GM08714 (cell line): ENCODE measurements at regions not wholly inside any gene's neighbourhood (a gene's known extent, or its start where the extent isn't known, plus 50 kb on each side); places are given as distances from the start of the nearest gene placed in this dataset.

Experiments used
- H3K4me3 ChIP-seq: fragments of 200-500 bp; sonication (Bioruptor generic); 2 replicates; pipeline ENCODE4 v1.5.1; 2014; ENCODE audit warnings: mild to moderate bottlenecking, low read length, inconsistent platforms
- ZNF274 ChIP-seq: IDR thresholded peaks from 2 replicates; pipeline ENCODE4 v1.6.1; 2012; ENCODE audit warnings: mild to moderate bottlenecking, low read depth, low read length

- no peak overlapping the region for H3K4me3 ChIP-seq
- TF ChIP-seq ZNF274: no peak
These were observed 60.0 kb upstream of the LNX1 start for GRCh38 chr4:53651156-53651735.

DNA sequence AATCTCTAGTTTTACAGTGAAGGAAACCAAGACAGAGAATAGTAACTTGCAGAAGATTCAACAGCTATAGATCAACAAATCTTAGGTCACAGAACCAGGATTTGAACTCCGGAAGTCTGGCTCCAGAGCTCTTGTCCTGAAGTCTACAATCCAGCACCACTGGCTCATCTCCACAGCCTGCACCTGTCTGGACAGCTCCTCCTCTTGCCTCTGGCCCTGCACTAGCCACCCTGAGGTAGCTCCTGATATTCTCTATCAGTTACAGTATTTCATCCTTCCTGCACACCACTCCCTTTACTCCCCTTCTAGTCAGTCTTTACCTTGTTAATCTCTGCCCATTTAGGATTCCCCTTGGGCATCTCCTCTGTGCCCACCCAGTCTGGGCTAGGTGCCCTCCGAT, 58.1 kb upstream of the LNX1 start:
- TF ChIP-seq ZNF274: no peak

DNA sequence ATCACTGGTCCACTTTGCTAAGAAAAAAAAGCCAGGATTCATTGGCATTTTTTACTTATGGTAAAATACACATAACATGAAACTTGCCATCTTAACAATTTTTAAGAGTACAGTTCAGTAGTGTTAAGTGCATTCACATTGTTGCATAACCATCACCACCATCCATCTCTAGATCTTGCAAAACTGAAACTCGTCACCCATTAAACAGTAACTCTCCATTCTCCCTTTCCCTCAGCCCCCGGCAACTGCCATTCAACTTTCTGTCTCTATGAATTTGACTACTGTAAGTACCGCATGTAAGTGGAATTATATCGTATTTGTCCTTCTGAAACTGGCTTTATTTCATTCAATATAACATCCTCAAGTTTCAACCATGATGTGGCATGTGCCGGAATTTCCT, 56.3 kb upstream of the LNX1 start:
- no peak for TF ChIP-seq ZNF274
- H3K4me3 ChIP-seq: no peak overlapping the region

More for the DNA sequence above, 58.1 kb upstream of the LNX1 start:
- H3K4me3 ChIP-seq: no peak overlapping the region

DNA sequence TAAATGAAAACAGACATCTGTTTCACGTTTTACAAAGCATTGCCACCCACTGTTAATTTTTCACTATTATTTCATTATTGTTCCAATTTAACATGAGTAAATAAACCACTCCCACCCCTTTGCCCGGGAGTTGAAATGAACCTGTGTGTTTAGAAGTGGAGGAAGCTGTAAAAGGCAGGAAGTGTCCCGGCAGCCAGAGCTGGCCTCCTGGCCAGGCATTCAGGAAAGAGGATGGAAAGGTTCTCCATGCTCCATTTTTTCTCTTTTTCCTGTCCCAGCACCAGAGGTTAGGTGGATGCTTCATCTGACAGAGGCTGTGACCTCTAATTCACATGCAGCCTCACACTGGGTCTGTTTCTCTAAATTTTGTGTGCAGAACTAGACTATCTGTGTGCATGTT, 55.5 kb upstream of the LNX1 start:
- H3K4me3 ChIP-seq: no peak overlapping the region
- no peak for TF ChIP-seq ZNF274

- no peak for TF ChIP-seq ZNF274
- H3K4me3 ChIP-seq: no peak overlapping the region
These were observed 53.8 kb upstream of the LNX1 start for GRCh38 chr4:53645108-53645507.

GRCh38 chr4:53644607-53645006, 53.3 kb upstream of the LNX1 start:
- no peak overlapping the region for H3K4me3 ChIP-seq
- TF ChIP-seq ZNF274: no peak
